Gastrocnemius medialis (tissue), 4 donors: ENCODE measurements at regions not wholly inside any gene's neighbourhood (a gene's known extent, or its start where the extent isn't known, plus 50 kb on each side); places are given as distances from the start of the nearest gene placed in this dataset.

Source experiments
- ATAC-seq, 2 donors: fragments of 150-250 bp; one replicate each; pipeline ENCODE4 v1.9.1; 2016
- DNase-seq, 2 donors: peaks; one replicate each; pipeline ENCODE4 v3.0.0-alpha.2; 2019
- H3K27ac ChIP-seq, 4 donors: fragments of 200-600 bp; sonication (generic); 1 replicate in 1 of 4; 2 replicates in 3 of 4; pipeline ENCODE4 v1.5.1; 2016 to 2018; ENCODE audit warnings: mild to moderate bottlenecking in 2 of 4, moderate library complexity in 1 of 4
- H3K27me3 ChIP-seq, 3 donors: fragments of 200-600 bp; sonication (generic) in 2 of 3; 1 replicate in 1 of 3; 2 replicates in 2 of 3; pipeline versions ENCODE4 v1.5.1 to v1.6.0; 2016 to 2019; ENCODE audit warnings: mild to moderate bottlenecking in 1 of 3, moderate library complexity in 1 of 3
- H3K36me3 ChIP-seq, 2 donors: fragments of 200-600 bp; sonication (generic) in 1 of 2; one replicate each; pipeline ENCODE4 v1.5.1; 2017 to 2018
- H3K4me1 ChIP-seq, 2 donors: fragments of 200-600 bp; sonication (generic) in 1 of 2; one replicate each; pipeline ENCODE4 v1.5.1; 2016 to 2017; ENCODE audit warnings: mild to moderate bottlenecking in 2 of 2
- H3K4me3 ChIP-seq, 4 donors: fragments of 200-600 bp; sonication (generic) in 3 of 4; 1 replicate in 1 of 4; 2 replicates in 3 of 4; pipeline ENCODE4 v1.5.1; 2016 to 2019; ENCODE audit warnings: mild to moderate bottlenecking in 2 of 4
- H3K9me3 ChIP-seq, 3 donors: fragments of 200-600 bp; sonication (generic) in 2 of 3; 1 replicate in 1 of 3; 2 replicates in 2 of 3; pipeline ENCODE4 v1.5.1; 2016 to 2019
- POLR2A ChIP-seq, 2 donors: fragments of 450-650 bp; IDR thresholded peaks; one replicate each; pipeline ENCODE4 v1.6.1; 2017; ENCODE audit warnings: antibody characterized with exemption in 2 of 2, mild to moderate bottlenecking in 2 of 2, moderate library complexity in 2 of 2
- in situ Hi-C, 4 donors: fragments of 200-750 bp; cut with MboI; loops; one replicate each; pipeline versions ENCODE4 v1.15.0 to v1.8.0; 2017; ENCODE audit warnings: low sequenced_read_pairs in 4 of 4
- intact Hi-C: fragments of 100-400 bp; cut with DNase I; formaldehyde crosslinking; loops from one replicate; pipeline ENCODE4 v1.15.1; 2023; ENCODE audit warnings: low total_unique reads
- TF ChIP-seq, protein P1 (sequence below), 5 experiments: fragments of 450-650 bp in 3 of 5; fragments of 200-600 bp in 2 of 5; sonication (generic) in 2 of 5; IDR thresholded peaks in 4 of 5; conservative IDR thresholded peaks in 1 of 5; 1 replicate in 4 of 5; 2 replicates in 1 of 5; pipeline ENCODE4 v1.5.1; 2016 to 2019; ENCODE audit warnings: antibody characterized with exemption in 5 of 5, mild to moderate bottlenecking in 3 of 5, moderate library complexity in 3 of 5

DNA sequence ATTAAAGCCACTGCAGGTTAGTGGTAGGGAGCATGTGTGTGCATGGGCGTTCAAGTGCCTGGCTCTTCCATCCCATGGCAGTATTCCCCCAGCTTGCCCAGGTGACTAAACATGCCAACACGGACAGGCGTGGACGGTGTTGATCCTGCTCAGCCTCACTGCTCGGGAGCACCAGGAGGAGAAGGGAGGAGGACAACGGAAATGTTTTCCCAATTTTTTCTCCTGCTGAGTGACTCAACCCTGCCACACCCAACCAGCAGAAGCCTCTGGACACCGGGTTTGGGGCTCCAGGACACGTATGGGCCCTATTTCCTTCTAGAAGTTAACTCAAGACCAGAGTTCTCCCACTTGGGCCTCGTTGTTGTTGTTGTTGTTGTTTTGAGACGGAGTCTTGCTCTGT, 139.1 kb downstream of the CYP26B1 start:
- in situ Hi-C loops (no loop called here), intact Hi-C loops (no loop called here)
- Histone ChIP-seq H3K27ac (no peak overlapping the region), H3K27me3 (no peaks in the 10 kb centered on the region), H3K4me3 (no peak overlapping the region), H3K9me3 (no peaks in the 10 kb centered on the region), H3K4me1 (no peaks in the 10 kb centered on the region), H3K36me3 (no peaks in the 10 kb centered on the region)
- TF ChIP-seq, protein P1, sequence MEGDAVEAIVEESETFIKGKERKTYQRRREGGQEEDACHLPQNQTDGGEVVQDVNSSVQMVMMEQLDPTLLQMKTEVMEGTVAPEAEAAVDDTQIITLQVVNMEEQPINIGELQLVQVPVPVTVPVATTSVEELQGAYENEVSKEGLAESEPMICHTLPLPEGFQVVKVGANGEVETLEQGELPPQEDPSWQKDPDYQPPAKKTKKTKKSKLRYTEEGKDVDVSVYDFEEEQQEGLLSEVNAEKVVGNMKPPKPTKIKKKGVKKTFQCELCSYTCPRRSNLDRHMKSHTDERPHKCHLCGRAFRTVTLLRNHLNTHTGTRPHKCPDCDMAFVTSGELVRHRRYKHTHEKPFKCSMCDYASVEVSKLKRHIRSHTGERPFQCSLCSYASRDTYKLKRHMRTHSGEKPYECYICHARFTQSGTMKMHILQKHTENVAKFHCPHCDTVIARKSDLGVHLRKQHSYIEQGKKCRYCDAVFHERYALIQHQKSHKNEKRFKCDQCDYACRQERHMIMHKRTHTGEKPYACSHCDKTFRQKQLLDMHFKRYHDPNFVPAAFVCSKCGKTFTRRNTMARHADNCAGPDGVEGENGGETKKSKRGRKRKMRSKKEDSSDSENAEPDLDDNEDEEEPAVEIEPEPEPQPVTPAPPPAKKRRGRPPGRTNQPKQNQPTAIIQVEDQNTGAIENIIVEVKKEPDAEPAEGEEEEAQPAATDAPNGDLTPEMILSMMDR (IDR thresholded peaks at IDR 0.05 in 4 of 5, conservative IDR thresholded peaks at IDR 0.05 in 1 of 5) = no peak
- TF ChIP-seq POLR2A (IDR thresholded peaks at IDR 0.05) = no peak
- ATAC-seq = no peak
- DNase-seq = no peak

- no peak for ATAC-seq
- no peaks in the 10 kb centered on the region for H3K9me3 ChIP-seq
- no peak for DNase-seq
- H3K4me1 ChIP-seq = no peaks in the 10 kb centered on the region
- H3K27me3 ChIP-seq = no peaks in the 10 kb centered on the region
- H3K27ac ChIP-seq = no peak overlapping the region
- intact Hi-C loops = no loop called here
- no peak for TF ChIP-seq POLR2A (IDR thresholded peaks at IDR 0.05)
- TF ChIP-seq, protein P1 (IDR thresholded peaks at IDR 0.05 in 4 of 5, conservative IDR thresholded peaks at IDR 0.05 in 1 of 5) = no peak
- no peaks in the 10 kb centered on the region for H3K36me3 ChIP-seq
- in situ Hi-C loops = no loop called here
- no peak overlapping the region for H3K4me3 ChIP-seq
Measured at GRCh38 chr2:72007402-72007801, 140.3 kb downstream of the CYP26B1 start.

- H3K27ac ChIP-seq = no peak overlapping the region
- no peaks in the 10 kb centered on the region for H3K9me3 ChIP-seq
- DNase-seq = no peak
- ATAC-seq = no peak
- H3K36me3 ChIP-seq = no peaks in the 10 kb centered on the region
- intact Hi-C loops (no loop called here), in situ Hi-C loops (no loop called here)
- H3K4me3 ChIP-seq = no peak overlapping the region
- no peaks in the 10 kb centered on the region for H3K4me1 ChIP-seq
- TF ChIP-seq POLR2A (IDR thresholded peaks at IDR 0.05) = no peak
- TF ChIP-seq, protein P1 (IDR thresholded peaks at IDR 0.05 in 4 of 5, conservative IDR thresholded peaks at IDR 0.05 in 1 of 5) = no peak
- H3K27me3 ChIP-seq = no peaks in the 10 kb centered on the region
Measured at GRCh38 chr2:72006188-72006736, 141.4 kb downstream of the CYP26B1 start.

- Histone ChIP-seq H3K36me3 (no peaks in the 10 kb centered on the region), H3K27ac (no peak overlapping the region), H3K27me3 (no peaks in the 10 kb centered on the region), H3K9me3 (no peaks in the 10 kb centered on the region), H3K4me1 (no peaks in the 10 kb centered on the region), H3K4me3 (no peak overlapping the region)
- in situ Hi-C loops (no loop called here), intact Hi-C loops (no loop called here)
- DNase-seq (no peak), ATAC-seq (no peak)
- TF ChIP-seq POLR2A (IDR thresholded peaks at IDR 0.05) = no peak
- TF ChIP-seq, protein P1 (IDR thresholded peaks at IDR 0.05 in 4 of 5, conservative IDR thresholded peaks at IDR 0.05 in 1 of 5) = no peak
Measured at GRCh38 chr2:72004976-72005375, 142.7 kb downstream of the CYP26B1 start.
